NCI-H526 treated with DMSO at 0.1 percent for 48 hours (cell line): ENCODE measurements at regions not wholly inside any gene's neighbourhood (a gene's known extent, or its start where the extent isn't known, plus 50 kb on each side); places are given as distances from the start of the nearest gene placed in this dataset.

Source experiments
- DNase-seq: peaks from one replicate; lab custom pipeline; 2025; lab: John Stamatoyannopoulos, UW

DNA sequence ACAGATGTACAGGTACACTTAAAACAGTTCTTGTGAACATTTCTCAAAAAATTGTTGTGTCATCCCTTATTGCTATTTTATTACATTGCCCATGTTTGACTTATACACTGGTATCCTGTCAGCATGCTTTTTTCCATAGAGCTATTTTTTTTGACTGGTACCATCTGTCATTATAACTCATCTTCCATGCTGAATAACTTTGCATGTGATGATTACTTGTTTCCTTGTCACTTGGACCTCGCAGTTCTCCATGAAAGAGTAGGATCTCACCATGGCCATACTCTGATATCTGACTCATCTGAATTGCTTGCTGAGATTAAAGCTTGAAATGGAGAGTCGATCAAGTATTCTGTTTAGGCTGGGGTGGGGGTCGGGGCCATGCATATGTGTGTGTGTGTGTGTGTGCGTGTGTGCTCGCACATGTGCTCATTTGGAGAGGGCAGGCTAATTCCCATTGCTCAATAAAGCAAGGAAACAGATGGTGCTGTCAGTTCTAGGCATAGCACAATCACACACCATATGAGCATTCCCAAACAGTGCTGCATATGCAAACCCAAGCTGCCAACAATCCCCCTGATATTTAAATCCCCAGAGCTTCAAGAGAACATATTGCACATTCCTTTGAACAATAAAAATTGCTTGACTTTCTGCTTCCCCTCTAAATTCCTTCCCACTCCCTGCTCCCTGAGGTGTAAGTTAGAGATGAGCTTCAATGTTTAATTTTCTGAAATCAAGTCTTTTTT, 62.9 kb downstream of the NHLRC3 start:
- DNase-seq: no peak

DNA sequence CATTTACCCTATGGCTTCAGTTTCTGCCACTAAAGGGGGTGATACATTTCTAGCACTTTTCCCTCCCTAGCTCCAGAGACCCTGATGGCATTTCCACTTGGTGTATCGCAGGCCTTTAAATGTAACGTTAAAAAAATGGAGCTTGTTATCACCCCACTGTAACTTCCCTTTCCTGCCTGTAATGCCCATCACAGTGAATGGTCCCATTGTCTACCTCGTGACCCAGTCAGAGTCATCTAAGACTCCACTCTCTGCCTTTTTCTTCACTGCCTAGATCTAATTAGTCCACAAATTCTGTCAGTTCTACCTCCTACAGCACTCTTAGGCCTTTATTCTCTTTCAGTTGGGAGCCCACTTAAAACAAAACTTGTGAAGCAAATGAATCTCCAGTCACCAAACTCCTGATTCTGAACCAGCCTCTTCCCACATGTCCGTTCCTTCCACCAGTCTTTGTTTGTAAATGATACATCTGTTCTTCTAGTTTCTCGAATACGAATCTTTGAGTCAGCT, 64.8 kb downstream of the NHLRC3 start:
- DNase-seq: no peak

DNA sequence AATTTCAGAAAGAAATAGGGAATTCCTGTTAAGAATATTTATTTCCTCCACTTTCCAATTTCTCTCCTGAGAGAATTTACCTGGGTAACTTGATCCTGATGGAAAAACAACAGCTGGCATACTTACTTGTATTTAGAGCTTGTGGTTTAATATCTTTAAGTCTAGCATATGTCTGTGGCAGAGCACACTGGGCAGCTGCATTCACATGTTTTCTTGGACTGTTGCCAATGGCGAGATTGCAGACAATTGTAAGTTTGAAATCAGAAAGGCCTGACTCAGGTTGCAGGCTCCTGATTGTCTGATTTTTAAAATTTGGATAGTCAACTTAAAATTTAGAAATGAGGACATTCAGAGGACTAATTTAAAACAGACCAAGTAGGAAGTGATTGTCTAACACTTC, 66.9 kb downstream of the NHLRC3 start:
- no peak for DNase-seq

GRCh38 chr13:39106216-39107005, 68.2 kb downstream of the NHLRC3 start:
- DNase-seq: no peak

- no peak for DNase-seq
Observed at GRCh38 chr13:39107561-39107960, 69.3 kb downstream of the NHLRC3 start.

DNA sequence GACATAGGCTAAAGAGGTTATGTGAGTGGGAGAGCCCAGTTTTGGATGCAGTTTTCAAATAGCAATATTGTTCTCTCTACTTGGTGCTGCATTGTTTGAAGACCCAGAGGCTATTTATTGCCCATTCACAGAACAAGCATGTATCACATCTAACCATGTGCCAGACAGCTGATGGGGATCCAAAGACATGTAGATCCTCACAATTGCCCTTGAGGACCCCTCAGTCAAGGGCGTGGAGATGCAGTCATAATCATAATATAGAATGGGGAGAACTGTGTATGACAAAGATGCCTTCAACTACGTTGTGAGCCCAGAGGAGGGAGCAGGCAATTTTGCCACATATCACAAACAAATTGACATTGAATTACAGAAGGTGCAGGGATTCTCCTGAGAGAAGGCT, 70.5 kb downstream of the NHLRC3 start:
- no peak for DNase-seq

DNA sequence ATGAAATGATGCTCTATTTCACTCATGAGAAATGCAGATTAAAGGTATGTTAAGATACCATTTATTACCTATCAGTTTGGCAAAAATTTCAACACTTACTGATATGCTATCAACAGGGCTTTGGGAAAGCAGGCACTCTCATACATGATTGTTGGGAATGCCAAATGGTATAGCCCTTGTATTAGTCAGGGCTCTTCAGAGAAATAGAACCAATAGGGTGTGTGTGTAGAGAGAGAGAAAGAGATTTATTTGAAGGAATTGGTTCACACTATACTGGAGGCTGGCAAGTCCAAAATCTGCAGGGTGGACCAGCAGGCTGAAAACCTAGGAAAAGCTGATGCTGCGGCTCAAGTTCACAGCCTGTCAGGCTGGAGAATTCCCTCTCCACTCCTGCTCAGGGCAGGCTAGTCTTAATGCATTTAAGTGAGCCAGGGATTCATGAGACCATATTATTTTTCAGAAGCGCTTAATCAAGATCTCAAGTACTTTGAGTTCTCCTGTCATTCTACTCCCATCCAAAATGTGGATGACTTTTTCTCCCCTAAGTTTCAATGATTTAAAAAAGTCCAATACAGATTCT, 72.4 kb downstream of the NHLRC3 start:
- no peak for DNase-seq

DNA sequence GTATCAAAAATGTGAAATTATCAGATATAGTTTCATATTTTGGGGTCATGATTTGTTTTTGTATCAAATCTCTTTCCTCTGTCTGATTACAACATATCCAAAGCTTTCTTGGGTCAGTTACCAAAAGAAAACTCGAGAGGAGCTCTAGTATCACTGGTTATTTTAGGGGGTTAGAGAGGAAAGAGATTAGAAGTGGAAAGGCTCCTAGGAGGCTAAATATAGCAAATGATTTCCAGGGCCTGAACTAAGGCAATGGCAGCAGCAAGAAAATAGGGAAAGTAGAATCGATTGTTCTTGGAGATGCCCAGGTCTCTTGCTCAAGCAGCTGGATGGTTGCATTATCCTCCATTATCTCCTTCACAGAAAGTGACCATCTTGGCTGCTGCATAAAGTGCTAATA, 72.9 kb downstream of the NHLRC3 start:
- no peak for DNase-seq

DNA sequence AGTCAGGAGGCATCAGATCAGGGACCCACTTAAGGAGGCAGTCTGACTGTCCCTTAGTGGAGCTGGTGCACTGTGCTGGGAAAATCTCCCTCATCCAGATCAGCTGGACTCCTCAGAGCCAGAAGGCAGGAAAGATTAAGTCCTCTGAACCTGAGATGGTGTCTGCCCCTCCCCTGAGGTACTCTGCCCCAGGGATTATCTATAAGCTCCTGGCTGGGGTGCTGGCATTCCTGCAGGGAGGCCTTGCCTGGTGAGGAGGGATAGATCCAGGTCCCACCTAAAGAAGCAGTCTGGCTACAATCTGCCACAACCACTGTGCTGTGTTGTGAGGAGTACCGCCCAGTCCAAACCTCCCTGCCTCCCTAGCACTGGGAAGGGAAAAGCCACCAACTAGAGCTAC, 81.2 kb downstream of the NHLRC3 start:
- DNase-seq: no peak

- no peak for DNase-seq
Observed at GRCh38 chr13:39123578-39123977, 85.3 kb downstream of the NHLRC3 start.

GRCh38 chr13:39129213-39129612, 91.0 kb downstream of the NHLRC3 start:
- no peak for DNase-seq

- DNase-seq: no peak
Observed at GRCh38 chr13:39130301-39130700, 92.0 kb downstream of the NHLRC3 start.

DNA sequence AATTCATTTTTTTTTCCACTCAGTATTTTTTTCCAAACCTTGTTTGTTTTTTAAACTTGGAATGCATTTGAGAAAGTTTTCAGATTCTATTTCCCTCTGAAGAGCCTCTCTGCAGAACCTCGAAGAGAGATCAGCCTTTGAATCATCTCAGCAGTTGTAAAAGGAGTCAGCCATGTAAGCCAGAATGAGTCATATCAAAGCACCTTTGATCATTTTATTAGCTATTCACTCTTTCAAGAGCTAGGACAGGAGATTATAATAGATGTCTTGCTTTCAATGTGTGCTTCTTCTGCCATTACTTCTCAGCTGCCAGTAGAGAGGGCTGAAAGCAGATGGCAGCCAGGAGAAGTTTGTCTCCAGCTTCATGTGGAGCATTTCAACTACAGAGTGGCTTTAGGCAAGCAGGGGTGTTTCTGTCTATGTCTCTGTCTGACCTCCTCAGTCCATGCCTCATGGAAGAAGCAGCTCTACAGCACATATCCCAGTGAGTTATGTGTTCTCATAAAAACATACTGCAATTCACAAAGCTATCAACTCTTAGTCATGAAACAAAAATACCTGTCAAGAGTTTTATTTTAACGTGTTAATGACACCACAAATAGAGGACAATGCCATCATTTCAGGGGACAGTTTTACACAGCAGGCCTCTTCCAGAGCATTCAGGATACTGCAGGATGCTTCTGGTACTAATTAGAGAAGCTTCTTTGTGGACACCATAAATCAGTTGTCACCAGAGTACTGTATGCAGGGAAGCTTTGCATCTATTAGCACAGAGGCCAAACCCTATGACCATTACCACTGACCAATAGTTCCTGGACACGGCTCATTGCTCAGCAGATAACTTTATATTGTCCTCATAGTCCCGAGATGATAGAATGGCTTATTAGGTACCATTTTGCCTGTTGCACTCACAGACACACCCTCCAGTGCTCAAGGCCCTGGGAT, 94.3 kb downstream of the NHLRC3 start:
- DNase-seq: no peak

DNA sequence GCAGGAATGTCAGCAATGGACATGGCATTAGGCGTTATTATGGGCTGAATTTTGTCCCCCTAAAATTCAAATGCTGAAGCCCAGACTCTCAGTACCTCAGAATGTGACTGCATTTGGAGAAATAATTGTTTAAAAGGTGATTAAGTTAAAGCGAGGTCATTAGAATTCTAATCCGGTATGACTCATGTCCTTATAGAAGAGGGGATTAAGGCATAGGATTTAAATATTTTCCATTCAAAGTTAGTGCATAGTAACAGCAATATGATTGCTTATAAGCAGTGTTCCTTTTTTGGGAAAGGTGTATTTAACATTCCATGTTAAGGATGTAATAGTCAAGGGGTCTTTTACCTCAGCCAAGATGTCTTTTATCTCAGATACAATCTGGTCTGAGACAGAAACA, 95.5 kb downstream of the NHLRC3 start:
- no peak for DNase-seq

- DNase-seq: no peak
Observed at GRCh38 chr13:39134574-39134973, 96.3 kb downstream of the NHLRC3 start.

GRCh38 chr13:39144391-39144790, 106.1 kb downstream of the NHLRC3 start:
- DNase-seq: no peak

DNA sequence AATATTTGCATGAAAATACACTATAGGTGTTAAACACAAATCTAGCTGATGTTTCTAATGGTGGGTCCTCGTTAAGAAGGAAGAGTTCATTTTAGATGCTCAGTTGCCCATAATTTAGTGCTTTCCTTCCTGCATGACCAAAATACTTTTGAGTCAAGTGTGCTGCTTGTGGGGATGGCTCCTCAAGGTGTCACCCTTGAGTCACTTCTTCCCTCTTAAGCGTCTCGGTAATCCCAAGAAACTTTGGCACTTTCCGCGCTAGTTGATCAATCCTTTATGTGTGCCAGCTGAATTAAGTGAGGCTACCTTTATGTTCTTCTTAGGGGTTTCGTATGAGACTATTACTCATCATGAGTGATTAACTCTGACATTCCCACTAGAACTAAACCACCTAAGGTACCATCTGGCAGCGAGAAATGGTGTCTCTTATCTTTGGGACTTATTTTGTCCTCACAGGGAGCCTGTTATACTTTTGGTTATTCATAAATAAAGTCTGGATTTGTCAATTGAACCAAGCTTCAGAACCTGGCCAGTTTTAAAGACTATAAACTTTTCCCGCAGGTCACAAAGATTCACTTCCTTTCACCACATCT, 106.8 kb downstream of the NHLRC3 start:
- DNase-seq: peak; percentile 14

DNA sequence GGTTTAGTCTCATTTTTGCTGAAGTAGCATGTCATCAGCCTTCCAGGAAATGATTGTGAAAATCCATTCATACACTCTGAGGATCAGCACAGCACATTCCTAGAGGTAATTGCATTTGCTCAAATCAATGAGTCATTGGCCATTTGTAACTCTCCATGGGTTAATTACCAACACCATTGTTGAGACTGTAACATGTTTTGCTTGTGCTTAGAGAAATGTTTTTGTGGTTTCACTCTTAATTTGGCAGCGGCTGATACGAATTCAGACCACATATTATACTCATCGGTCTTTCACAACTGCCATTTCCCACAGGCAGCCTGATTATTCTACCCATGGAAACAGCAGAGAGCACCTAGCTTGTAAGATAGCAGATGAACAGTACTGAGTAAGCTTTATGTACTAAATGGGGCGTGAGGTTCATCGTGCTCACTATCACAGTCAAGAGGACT, 110.3 kb downstream of the NHLRC3 start:
- DNase-seq: no peak

- DNase-seq: no peak
Observed at GRCh38 chr13:39149896-39150295, 111.6 kb downstream of the NHLRC3 start.

DNA sequence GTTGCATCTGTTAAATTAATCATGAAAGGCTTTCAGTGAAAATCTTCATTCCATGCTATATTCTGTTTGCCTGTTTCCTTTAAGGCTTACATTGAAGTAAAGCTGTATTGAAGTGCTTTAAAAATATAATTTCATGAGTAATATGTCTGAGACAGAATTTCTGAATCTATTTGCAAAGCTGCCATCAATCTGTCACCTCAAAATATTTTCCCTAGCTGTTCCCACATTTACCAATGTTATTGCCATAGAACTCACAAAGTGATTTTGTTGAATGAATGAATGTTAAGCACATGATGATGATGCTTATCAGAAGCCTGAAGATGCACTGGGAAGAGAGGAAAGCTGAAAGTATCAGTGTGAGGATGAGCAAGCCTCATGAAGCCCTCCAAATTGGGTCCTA, 115.8 kb downstream of the NHLRC3 start:
- no peak for DNase-seq

GRCh38 chr13:39159393-39159792, 121.1 kb downstream of the NHLRC3 start:
- DNase-seq: no peak
